ENCODE measurements at regions not wholly inside any gene's neighbourhood (a gene's known extent, or its start where the extent isn't known, plus 50 kb on each side); places are given as distances from the start of the nearest gene placed in this dataset.

DNA sequence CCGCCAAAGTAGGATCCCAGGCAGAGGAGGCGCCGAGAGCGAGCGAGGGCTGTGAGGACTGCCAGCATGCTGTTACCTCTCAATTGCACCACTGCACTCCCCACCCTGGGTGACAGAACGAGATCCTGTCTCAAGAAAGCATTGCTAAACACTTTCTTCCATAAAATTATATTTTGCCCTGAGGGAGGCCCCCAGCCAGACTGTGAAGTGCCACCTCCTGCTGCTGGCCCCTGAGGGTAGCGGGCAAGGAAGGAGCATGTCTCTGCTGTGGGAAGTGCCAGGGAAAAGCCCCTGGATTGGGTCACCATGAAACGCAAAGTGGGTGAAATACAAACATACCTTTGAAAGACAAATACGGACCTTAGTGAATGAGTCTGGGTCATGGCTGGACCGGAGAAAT is 78.0 kb upstream of the AMZ2 start:
- no peak overlapping the region for H3K4me3 ChIP-seq (ENCODE audit: insufficient read depth, low read depth, low read length)
- WGBS, 2 experiments, result 91 to 96% methylated on average over 10 of the region's 10 CpGs
- H3K27ac ChIP-seq (ENCODE audit: insufficient read depth, low read depth, low read length, poor library complexity, severe bottlenecking), result no peak overlapping the region
- no peaks in the 10 kb centered on the region for H3K36me3 ChIP-seq (ENCODE audit: control insufficient read depth, insufficient read depth, low read length)
- H3K9me3 ChIP-seq (ENCODE audit: control insufficient read depth, low read length), result no peaks in the 10 kb centered on the region
- no peaks in the 10 kb centered on the region for H3K4me1 ChIP-seq (ENCODE audit: control insufficient read depth, insufficient read depth, low read length)
- peaks cover 3% of the 10 kb centered on the region for H3K27me3 ChIP-seq (ENCODE audit: control insufficient read depth, insufficient read depth, low read length, poor library complexity, severe bottlenecking)

DNA sequence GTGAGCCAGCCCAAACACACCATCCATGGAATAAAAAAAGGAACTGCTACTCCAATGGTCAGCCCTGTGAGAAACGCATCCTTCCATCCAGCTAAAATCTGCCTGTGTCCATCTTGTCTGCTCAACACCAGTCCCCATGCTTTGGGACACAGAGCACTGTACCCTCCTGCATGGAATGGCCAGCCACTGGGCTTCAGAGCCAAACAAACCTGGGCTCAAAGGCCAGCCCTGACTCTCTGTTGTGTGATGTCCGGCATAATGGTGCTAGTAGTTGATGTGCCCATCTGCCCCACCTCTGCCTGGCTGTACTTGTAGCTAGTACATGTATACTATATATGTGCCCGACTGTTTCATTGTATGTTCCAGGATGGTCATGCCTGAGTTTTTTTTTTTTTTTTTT is 77.6 kb upstream of the AMZ2 start:
- Histone ChIP-seq H3K27me3 (ENCODE audit: control insufficient read depth, insufficient read depth, low read length, poor library complexity, severe bottlenecking) (peaks cover 3% of the 10 kb centered on the region), H3K4me3 (ENCODE audit: insufficient read depth, low read depth, low read length) (no peak overlapping the region), H3K36me3 (ENCODE audit: control insufficient read depth, insufficient read depth, low read length) (no peaks in the 10 kb centered on the region), H3K27ac (ENCODE audit: insufficient read depth, low read depth, low read length, poor library complexity, severe bottlenecking) (no peak overlapping the region), H3K9me3 (ENCODE audit: control insufficient read depth, low read length) (no peaks in the 10 kb centered on the region), H3K4me1 (ENCODE audit: control insufficient read depth, insufficient read depth, low read length) (no peaks in the 10 kb centered on the region)
- 94 to 95% methylated on average over 3 of the region's 3 CpGs for WGBS, 2 experiments

DNA sequence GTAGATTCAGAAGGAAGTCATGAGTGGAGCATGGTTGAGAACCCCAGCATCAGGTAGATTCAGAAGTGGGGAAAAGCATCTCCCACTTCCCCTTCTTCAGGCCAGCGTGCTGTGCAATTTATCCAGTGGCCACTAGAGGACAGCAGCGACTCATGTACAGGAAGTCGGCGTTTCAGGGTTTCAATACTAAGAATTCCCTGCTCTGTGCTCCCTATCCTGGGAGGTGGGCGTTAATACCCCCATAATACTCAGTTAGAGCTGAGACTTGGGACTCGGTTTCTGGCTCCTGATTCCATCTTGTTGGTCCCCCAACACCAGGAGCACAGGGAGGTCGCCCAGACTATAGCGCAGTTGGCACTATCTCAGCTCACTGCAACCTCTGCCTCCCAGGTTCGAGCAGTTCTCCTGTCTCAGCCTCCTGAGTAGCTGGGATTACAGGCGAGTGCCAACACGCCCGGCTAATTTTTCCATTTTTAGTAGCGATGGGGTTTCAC is 75.3 kb upstream of the AMZ2 start:
- Histone ChIP-seq H3K4me1 (ENCODE audit: control insufficient read depth, insufficient read depth, low read length) (no peaks in the 10 kb centered on the region), H3K4me3 (ENCODE audit: insufficient read depth, low read depth, low read length) (no peak overlapping the region), H3K27me3 (ENCODE audit: control insufficient read depth, insufficient read depth, low read length, poor library complexity, severe bottlenecking) (peaks cover 3% of the 10 kb centered on the region), H3K36me3 (ENCODE audit: control insufficient read depth, insufficient read depth, low read length) (no peaks in the 10 kb centered on the region), H3K27ac (ENCODE audit: insufficient read depth, low read depth, low read length, poor library complexity, severe bottlenecking) (no peak overlapping the region), H3K9me3 (ENCODE audit: control insufficient read depth, low read length) (no peaks in the 10 kb centered on the region)
- 37 to 43% methylated on average over 13 of the region's 13 CpGs for WGBS, 2 experiments

DNA sequence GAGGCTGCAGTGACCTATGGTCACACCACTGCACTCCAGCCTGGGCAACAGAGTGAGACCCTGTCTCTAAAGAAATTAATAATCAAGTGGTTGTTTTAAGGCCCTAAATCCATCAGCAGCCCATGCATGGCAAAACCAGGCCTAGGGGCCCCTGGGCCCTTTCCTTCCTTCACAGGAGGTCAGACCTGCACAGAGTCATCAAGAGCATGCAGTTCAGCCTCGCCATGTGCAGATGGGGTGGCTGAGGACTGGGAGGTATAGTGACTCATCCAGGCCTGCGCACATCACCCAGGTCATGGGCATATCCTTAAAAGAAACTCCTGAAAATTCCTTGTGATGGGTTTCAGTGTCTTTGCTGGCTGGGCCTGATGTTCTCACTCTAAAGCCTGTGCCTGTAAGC is 72.4 kb upstream of the AMZ2 start:
- 95 to 97% methylated on average over 2 of the region's 2 CpGs for WGBS, 2 experiments
- H3K4me3 ChIP-seq (ENCODE audit: insufficient read depth, low read depth, low read length), result no peak overlapping the region
- H3K9me3 ChIP-seq (ENCODE audit: control insufficient read depth, low read length), result no peaks in the 10 kb centered on the region
- H3K36me3 ChIP-seq (ENCODE audit: control insufficient read depth, insufficient read depth, low read length), result no peaks in the 10 kb centered on the region
- no peak overlapping the region for H3K27ac ChIP-seq (ENCODE audit: insufficient read depth, low read depth, low read length, poor library complexity, severe bottlenecking)
- no peaks in the 10 kb centered on the region for H3K4me1 ChIP-seq (ENCODE audit: control insufficient read depth, insufficient read depth, low read length)
- H3K27me3 ChIP-seq (ENCODE audit: control insufficient read depth, insufficient read depth, low read length, poor library complexity, severe bottlenecking), result peaks cover 3% of the 10 kb centered on the region

DNA sequence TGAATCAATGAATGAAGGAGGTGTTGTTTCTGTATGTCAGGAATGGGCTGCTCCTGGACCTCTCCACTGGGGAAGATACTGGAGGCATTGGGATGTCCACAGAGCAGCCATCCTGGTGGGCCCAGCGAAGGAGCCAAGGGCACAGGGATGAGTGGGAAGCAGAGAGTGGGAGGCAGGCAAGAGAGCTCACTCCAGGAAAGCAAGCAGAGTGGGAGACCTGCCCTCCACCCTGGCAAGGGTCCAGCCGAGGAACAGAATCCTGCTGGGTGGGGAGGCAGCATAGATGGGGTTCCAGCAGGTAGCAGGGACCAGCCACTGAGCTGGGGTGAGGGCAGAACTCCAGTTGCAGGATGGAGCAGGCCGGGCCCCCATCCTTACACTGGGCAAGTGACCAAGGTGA is 71.9 kb upstream of the AMZ2 start:
- Histone ChIP-seq H3K4me1 (ENCODE audit: control insufficient read depth, insufficient read depth, low read length) (no peaks in the 10 kb centered on the region), H3K27me3 (ENCODE audit: control insufficient read depth, insufficient read depth, low read length, poor library complexity, severe bottlenecking) (peaks cover 3% of the 10 kb centered on the region), H3K27ac (ENCODE audit: insufficient read depth, low read depth, low read length, poor library complexity, severe bottlenecking) (no peak overlapping the region), H3K4me3 (ENCODE audit: insufficient read depth, low read depth, low read length) (no peak overlapping the region), H3K9me3 (ENCODE audit: control insufficient read depth, low read length) (no peaks in the 10 kb centered on the region), H3K36me3 (ENCODE audit: control insufficient read depth, insufficient read depth, low read length) (no peaks in the 10 kb centered on the region)
- WGBS, 2 experiments, result 89 to 94% methylated on average over 3 of the region's 3 CpGs

DNA sequence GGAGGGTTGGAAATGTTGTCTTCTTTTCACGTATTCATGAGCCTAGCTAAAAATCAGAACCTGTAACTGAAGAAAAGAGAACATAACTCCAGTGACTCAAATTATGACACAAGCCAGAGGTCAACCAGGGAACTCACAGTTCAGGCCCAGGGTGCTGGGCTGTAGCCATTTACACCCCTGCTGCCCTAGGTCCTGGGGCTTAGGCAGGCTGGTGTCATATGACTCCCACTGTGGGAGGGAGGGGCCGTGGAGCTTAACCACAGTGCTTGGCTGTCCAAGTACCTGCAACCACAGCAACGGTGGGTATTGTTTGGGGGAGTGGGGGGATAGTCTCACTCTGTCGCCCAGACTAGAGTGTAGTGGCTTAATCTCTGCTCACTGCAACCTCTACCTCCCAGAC is 71.1 kb upstream of the AMZ2 start:
- Histone ChIP-seq H3K9me3 (ENCODE audit: control insufficient read depth, low read length) (no peaks in the 10 kb centered on the region), H3K36me3 (ENCODE audit: control insufficient read depth, insufficient read depth, low read length) (no peaks in the 10 kb centered on the region), H3K27ac (ENCODE audit: insufficient read depth, low read depth, low read length, poor library complexity, severe bottlenecking) (no peak overlapping the region), H3K27me3 (ENCODE audit: control insufficient read depth, insufficient read depth, low read length, poor library complexity, severe bottlenecking) (peaks cover 3% of the 10 kb centered on the region), H3K4me1 (ENCODE audit: control insufficient read depth, insufficient read depth, low read length) (no peaks in the 10 kb centered on the region), H3K4me3 (ENCODE audit: insufficient read depth, low read depth, low read length) (no peak overlapping the region)
- 78 to 79% methylated on average over 4 of the region's 4 CpGs for WGBS, 2 experiments

DNA sequence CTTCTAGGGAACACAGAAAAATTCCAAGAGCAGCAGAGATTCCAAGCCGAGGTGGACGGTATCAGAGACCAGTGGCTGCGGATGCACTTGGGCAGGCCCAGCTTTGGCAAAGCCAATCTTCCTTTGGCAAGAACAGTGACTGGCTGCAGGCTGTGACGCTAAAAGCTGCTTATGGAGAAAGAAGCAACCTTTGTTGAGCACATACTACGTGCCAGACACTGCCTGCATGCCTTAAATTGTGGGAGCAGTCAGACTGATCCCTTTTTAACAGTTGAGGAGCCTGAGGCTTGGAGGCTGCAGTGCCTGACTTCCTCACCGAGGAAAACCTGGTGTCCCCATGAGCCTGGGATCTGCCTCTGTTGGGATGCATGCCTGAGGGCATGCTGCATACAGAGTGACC is 69.0 kb upstream of the AMZ2 start:
- Histone ChIP-seq H3K27me3 (ENCODE audit: control insufficient read depth, insufficient read depth, low read length, poor library complexity, severe bottlenecking) (no peaks in the 10 kb centered on the region), H3K27ac (ENCODE audit: insufficient read depth, low read depth, low read length, poor library complexity, severe bottlenecking) (no peak overlapping the region), H3K9me3 (ENCODE audit: control insufficient read depth, low read length) (no peaks in the 10 kb centered on the region), H3K36me3 (ENCODE audit: control insufficient read depth, insufficient read depth, low read length) (no peaks in the 10 kb centered on the region), H3K4me3 (ENCODE audit: insufficient read depth, low read depth, low read length) (no peak overlapping the region), H3K4me1 (ENCODE audit: control insufficient read depth, insufficient read depth, low read length) (peaks cover 1% of the 10 kb centered on the region)
- WGBS, 2 experiments, result 86 to 88% methylated on average over 6 of the region's 6 CpGs

DNA sequence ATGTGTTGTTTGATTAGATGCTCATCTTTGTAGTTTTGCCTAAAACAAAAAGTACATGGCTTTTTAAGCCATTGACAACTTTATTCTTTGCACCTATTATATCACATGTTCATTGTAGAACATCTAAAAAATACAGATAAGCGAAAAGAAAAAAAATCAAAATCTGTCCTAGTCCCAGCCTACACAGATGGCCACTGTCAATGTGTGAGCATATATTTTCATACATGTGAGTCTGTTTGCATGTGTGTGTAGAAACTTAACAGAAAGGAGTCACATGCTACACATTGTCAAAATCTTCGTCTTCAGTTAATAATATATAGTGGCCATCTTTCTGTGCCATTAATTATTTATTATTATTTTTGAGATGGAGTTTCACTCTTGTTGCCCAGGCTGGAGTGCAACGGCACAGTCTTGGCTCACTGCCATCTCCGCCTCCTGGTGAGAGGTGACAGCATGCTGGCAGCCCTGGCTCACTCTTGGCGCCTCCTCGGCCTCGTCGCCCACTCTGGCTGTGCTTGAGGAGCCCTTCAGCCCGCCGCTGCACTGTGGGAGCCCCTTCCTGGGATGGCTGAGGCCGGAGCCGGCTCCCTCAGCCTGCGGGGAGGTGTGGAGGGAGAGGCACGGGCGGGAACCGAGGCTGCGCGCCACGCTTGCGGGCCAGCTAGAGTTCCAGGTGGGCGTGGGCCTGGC is 68.5 kb upstream of the AMZ2 start:
- H3K36me3 ChIP-seq (ENCODE audit: control insufficient read depth, insufficient read depth, low read length), result no peaks in the 10 kb centered on the region
- H3K4me3 ChIP-seq (ENCODE audit: insufficient read depth, low read depth, low read length), result no peak overlapping the region
- peaks cover 7% of the 10 kb centered on the region for H3K4me1 ChIP-seq (ENCODE audit: control insufficient read depth, insufficient read depth, low read length)
- no peaks in the 10 kb centered on the region for H3K27me3 ChIP-seq (ENCODE audit: control insufficient read depth, insufficient read depth, low read length, poor library complexity, severe bottlenecking)
- no peak overlapping the region for H3K27ac ChIP-seq (ENCODE audit: insufficient read depth, low read depth, low read length, poor library complexity, severe bottlenecking)
- WGBS, 2 experiments, result 94 to 95% methylated on average over 20 to 21 of the region's 21 CpGs
- H3K9me3 ChIP-seq (ENCODE audit: control insufficient read depth, low read length), result no peaks in the 10 kb centered on the region

DNA sequence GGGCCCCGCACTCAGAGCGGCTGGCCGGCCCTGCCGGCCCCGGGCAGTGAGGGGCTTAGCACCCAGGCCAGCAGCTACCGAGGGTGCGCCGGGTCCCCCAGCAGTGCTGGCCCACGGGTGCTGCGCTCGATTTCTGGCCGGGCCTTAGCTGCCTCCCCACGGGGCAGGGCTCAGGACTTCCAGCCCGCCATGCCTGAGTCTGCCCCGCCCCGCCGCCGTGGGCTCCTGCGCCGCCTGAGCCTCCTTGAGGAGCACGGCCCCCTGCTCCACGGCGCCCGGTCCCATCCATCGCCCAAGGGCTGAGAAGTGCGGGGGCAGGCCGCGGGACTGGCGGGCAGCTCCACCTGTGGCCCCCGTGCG is 67.9 kb upstream of the AMZ2 start:
- Histone ChIP-seq H3K4me1 (ENCODE audit: control insufficient read depth, insufficient read depth, low read length) (peaks cover 11% of the 10 kb centered on the region), H3K9me3 (ENCODE audit: control insufficient read depth, low read length) (no peaks in the 10 kb centered on the region), H3K27ac (ENCODE audit: insufficient read depth, low read depth, low read length, poor library complexity, severe bottlenecking) (no peak overlapping the region), H3K4me3 (ENCODE audit: insufficient read depth, low read depth, low read length) (no peak overlapping the region), H3K36me3 (ENCODE audit: control insufficient read depth, insufficient read depth, low read length) (no peaks in the 10 kb centered on the region), H3K27me3 (ENCODE audit: control insufficient read depth, insufficient read depth, low read length, poor library complexity, severe bottlenecking) (no peaks in the 10 kb centered on the region)
- WGBS, 2 experiments, result 94 to 96% methylated on average over 31 of the region's 31 CpGs

DNA sequence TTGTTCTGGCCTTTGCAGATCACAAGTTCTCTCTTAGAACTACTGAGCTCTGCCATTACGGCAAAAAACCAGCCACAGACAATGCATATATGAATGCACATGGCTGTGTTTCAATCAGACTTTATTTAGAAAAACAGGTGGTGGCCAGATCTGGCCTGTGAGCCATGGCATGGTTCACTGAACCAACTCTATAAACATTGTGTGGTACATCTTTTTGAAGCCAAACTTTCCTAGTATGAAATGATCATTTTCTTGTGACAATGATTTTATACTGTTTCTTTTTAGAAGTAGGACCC is 65.9 kb upstream of the AMZ2 start:
- Histone ChIP-seq H3K4me1 (ENCODE audit: control insufficient read depth, insufficient read depth, low read length) (peaks cover 11% of the 10 kb centered on the region), H3K36me3 (ENCODE audit: control insufficient read depth, insufficient read depth, low read length) (no peaks in the 10 kb centered on the region), H3K9me3 (ENCODE audit: control insufficient read depth, low read length) (no peaks in the 10 kb centered on the region), H3K27ac (ENCODE audit: insufficient read depth, low read depth, low read length, poor library complexity, severe bottlenecking) (no peak overlapping the region), H3K27me3 (ENCODE audit: control insufficient read depth, insufficient read depth, low read length, poor library complexity, severe bottlenecking) (no peaks in the 10 kb centered on the region), H3K4me3 (ENCODE audit: insufficient read depth, low read depth, low read length) (no peak overlapping the region)
- WGBS, 2 experiments, result 92 to 94% methylated on average over 1 of the region's 1 CpG

Data from ectodermal cell (in vitro differentiated cells).